ENCODE measurements at regions not wholly inside any gene's neighbourhood (a gene's known extent, or its start where the extent isn't known, plus 50 kb on each side); places are given as distances from the start of the nearest gene placed in this dataset.

GRCh38 chr16:64784635-64785034 lies 337.2 kb downstream of the CDH11 start:
- TF ChIP-seq CTCF (IDR thresholded peaks at IDR 0.05), result no peak
- TF ChIP-seq POLR2A (IDR thresholded peaks at IDR 0.05), result no peak

Data from uterus (tissue), 2 donors.